ENCODE measurements at regions not wholly inside any gene's neighbourhood (a gene's known extent, or its start where the extent isn't known, plus 50 kb on each side); places are given as distances from the start of the nearest gene placed in this dataset.
"Not testable (repeated sequence)": the region's sequence is repeated elsewhere in the genome, so short reads cannot be mapped to it uniquely, and the experiment has no call there.

DNA sequence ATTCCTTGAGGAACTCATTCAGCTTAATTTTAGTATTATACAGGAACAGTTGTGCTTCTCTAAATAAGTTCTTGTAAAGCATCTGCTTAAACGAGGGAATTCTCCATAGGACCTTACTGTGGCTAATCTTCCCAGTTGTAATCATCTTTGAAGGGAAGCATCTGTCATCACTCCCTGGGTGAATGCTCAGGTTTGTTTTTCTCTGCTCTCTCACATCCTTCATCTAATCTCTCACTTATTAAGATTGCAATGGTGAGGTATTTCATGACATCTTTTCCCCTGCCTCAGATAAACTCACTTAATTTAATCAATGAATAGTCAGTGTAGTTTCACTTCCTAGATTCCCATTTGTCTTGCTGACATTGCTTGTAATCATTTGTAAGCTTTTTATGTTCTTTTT, 121.8 kb upstream of the ADAMTS3 start:
- H3K9ac ChIP-seq (ENCODE audit: low read length), result no peak overlapping the region
- H3K4me1 ChIP-seq (ENCODE audit: control insufficient read depth, insufficient read depth, low read length), result no peaks in the 10 kb centered on the region; the same call in 1 of the 2 replicates
- H3K9me3 ChIP-seq (ENCODE audit: control insufficient read depth, insufficient read depth, low read depth, low read length), result no peaks in the 10 kb centered on the region
- H3K36me3 ChIP-seq (ENCODE audit: control insufficient read depth, insufficient read depth, low read length), result no peaks in the 10 kb centered on the region
- no peak overlapping the region for H3K27ac ChIP-seq (ENCODE audit: low read depth, low read length)
- no peaks in the 10 kb centered on the region for H3K27me3 ChIP-seq (ENCODE audit: control insufficient read depth, insufficient read depth, low read length)
- H3K4me3 ChIP-seq (ENCODE audit: low read depth, low read length), result no peak overlapping the region

DNA sequence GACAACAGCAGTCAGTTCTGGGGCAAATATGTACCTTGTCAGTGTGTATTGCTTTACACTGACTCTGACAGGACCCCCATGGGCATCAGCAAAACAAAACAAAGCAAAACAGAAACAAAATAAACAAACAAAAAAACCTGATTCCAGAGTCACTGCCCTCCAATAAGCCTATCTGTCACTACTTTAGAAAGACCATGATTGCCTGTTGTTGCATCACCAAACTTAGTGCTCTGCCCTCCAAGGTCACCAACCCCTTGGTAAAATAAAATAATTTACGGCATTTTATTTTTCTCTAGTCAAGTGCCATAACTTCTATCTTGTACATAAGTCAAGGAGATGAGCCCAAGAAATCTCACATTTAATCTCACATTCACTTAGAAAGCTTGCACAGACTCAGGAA, 120.9 kb upstream of the ADAMTS3 start:
- H3K4me1 ChIP-seq (ENCODE audit: control insufficient read depth, insufficient read depth, low read length), result no peaks in the 10 kb centered on the region; the same call in 1 of the 2 replicates
- no peaks in the 10 kb centered on the region for H3K27me3 ChIP-seq (ENCODE audit: control insufficient read depth, insufficient read depth, low read length)
- no peak overlapping the region for H3K27ac ChIP-seq (ENCODE audit: low read depth, low read length)
- H3K36me3 ChIP-seq (ENCODE audit: control insufficient read depth, insufficient read depth, low read length), result no peaks in the 10 kb centered on the region
- no peak overlapping the region for H3K9ac ChIP-seq (ENCODE audit: low read length)
- no peaks in the 10 kb centered on the region for H3K9me3 ChIP-seq (ENCODE audit: control insufficient read depth, insufficient read depth, low read depth, low read length)
- no peak overlapping the region for H3K4me3 ChIP-seq (ENCODE audit: low read depth, low read length)

DNA sequence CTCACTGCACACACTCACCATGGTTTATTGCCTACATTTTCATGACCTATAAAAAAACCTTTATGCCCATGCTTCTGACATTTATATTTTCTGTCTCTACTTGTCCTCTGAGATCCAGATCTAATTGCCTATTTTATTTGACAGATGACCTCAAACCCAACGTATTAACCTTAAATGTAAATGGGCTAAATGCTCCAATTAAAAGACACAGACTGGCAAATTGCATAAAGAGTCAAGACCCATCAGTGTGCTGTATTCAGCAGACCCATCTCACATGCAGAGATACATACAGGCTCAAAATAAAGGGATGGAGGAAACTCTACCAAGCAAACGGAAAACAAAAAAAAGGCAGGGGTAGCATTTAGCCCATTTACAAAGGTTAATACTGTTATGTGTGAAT, 117.4 kb upstream of the ADAMTS3 start:
- H3K36me3 ChIP-seq (ENCODE audit: control insufficient read depth, insufficient read depth, low read length); H3K4me3 ChIP-seq (ENCODE audit: low read depth, low read length); H3K9me3 ChIP-seq (ENCODE audit: control insufficient read depth, insufficient read depth, low read depth, low read length); H3K4me1 ChIP-seq (ENCODE audit: control insufficient read depth, insufficient read depth, low read length); H3K27me3 ChIP-seq (ENCODE audit: control insufficient read depth, insufficient read depth, low read length); H3K27ac ChIP-seq (ENCODE audit: low read depth, low read length); H3K9ac ChIP-seq (ENCODE audit: low read length): not testable (repeated sequence)

DNA sequence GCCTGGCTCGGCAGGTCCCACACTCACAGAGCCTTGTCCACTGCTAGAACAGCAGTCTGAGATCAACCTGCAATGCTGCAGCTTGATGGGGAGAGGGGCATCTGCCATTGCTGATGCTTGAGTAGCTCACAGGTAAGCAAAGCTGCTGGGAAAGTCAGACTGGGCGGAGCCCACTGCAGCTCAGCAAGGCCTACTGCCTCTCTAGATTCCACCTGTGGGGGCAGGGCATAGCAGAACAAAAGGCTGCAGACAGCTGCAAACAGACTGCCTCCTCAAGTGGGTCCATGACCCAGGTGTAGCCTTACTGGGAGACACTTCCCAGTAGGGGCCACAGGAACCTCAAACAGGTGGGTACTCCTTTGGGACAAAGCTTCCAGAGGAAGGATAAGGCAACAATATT, 110.6 kb upstream of the ADAMTS3 start:
- Histone ChIP-seq H3K4me1 (ENCODE audit: control insufficient read depth, insufficient read depth, low read length) (peaks cover 4% of the 10 kb centered on the region), H3K27ac (ENCODE audit: low read depth, low read length) (no peak overlapping the region), H3K36me3 (ENCODE audit: control insufficient read depth, insufficient read depth, low read length) (no peaks in the 10 kb centered on the region), H3K9me3 (ENCODE audit: control insufficient read depth, insufficient read depth, low read depth, low read length) (no peaks in the 10 kb centered on the region), H3K27me3 (ENCODE audit: control insufficient read depth, insufficient read depth, low read length) (no peaks in the 10 kb centered on the region), H3K9ac (ENCODE audit: low read length) (no peak overlapping the region), H3K4me3 (ENCODE audit: low read depth, low read length) (no peak overlapping the region)

- no peaks in the 10 kb centered on the region for H3K36me3 ChIP-seq (ENCODE audit: control insufficient read depth, insufficient read depth, low read length)
- H3K9me3 ChIP-seq (ENCODE audit: control insufficient read depth, insufficient read depth, low read depth, low read length), result no peaks in the 10 kb centered on the region
- H3K27ac ChIP-seq (ENCODE audit: low read depth, low read length), result no peak overlapping the region
- no peak overlapping the region for H3K4me3 ChIP-seq (ENCODE audit: low read depth, low read length)
- no peaks in the 10 kb centered on the region for H3K27me3 ChIP-seq (ENCODE audit: control insufficient read depth, insufficient read depth, low read length)
- H3K4me1 ChIP-seq (ENCODE audit: control insufficient read depth, insufficient read depth, low read length), result peaks cover 4% of the 10 kb centered on the region
- no peak overlapping the region for H3K9ac ChIP-seq (ENCODE audit: low read length)
Measured at GRCh38 chr4:72677886-72678285, 108.9 kb upstream of the ADAMTS3 start.

DNA sequence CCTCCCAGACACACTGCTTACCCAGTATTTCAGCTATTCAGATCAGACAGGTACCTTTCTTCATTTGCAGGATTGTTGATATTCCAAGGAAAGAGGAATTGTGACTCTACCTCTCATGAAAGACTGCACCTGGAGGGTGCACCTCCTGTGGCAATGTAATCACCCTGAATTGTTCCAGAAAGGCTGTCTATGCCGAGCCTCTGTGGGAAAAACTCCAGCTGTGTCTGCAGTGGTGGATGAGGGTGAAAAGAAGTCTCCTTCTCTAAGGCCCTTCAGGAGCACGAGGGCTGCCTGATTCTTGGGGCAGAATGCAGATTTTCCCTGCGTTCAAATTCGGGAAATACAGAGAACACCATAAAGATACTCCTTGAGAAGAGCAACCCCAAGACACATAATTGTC, 108.2 kb upstream of the ADAMTS3 start:
- H3K4me3 ChIP-seq (ENCODE audit: low read depth, low read length), result no peak overlapping the region
- peaks cover 4% of the 10 kb centered on the region for H3K4me1 ChIP-seq (ENCODE audit: control insufficient read depth, insufficient read depth, low read length)
- no peak overlapping the region for H3K27ac ChIP-seq (ENCODE audit: low read depth, low read length)
- no peaks in the 10 kb centered on the region for H3K9me3 ChIP-seq (ENCODE audit: control insufficient read depth, insufficient read depth, low read depth, low read length)
- no peaks in the 10 kb centered on the region for H3K27me3 ChIP-seq (ENCODE audit: control insufficient read depth, insufficient read depth, low read length)
- no peak overlapping the region for H3K9ac ChIP-seq (ENCODE audit: low read length)
- no peaks in the 10 kb centered on the region for H3K36me3 ChIP-seq (ENCODE audit: control insufficient read depth, insufficient read depth, low read length)

DNA sequence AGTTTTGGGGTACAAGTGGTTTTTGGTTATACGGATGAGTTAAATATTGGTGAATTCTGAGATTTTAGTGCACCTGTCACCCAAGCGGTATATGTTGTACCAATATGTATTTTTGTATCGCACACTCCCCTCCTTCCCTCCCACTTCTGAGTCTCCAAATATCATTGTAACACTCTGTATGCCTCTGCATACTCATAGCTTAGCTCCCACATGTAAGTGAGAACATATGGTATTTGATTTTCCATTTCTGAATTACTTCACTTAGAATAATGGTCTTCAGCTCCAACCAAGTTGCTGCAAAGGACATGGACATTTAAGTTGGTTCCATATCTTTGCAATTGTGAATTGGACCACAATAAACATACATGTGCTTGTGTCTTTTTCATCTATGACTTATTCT, 103.0 kb upstream of the ADAMTS3 start:
- Histone ChIP-seq H3K27me3 (ENCODE audit: control insufficient read depth, insufficient read depth, low read length) (no peaks in the 10 kb centered on the region), H3K27ac (ENCODE audit: low read depth, low read length) (no peak overlapping the region), H3K4me3 (ENCODE audit: low read depth, low read length) (no peak overlapping the region), H3K36me3 (ENCODE audit: control insufficient read depth, insufficient read depth, low read length) (no peaks in the 10 kb centered on the region), H3K4me1 (ENCODE audit: control insufficient read depth, insufficient read depth, low read length) (peaks cover 6% of the 10 kb centered on the region; the same call in 1 of the 2 replicates), H3K9ac (ENCODE audit: low read length) (no peak overlapping the region), H3K9me3 (ENCODE audit: control insufficient read depth, insufficient read depth, low read depth, low read length) (no peaks in the 10 kb centered on the region)

GRCh38 chr4:72670521-72670920, 101.5 kb upstream of the ADAMTS3 start:
- Histone ChIP-seq H3K27me3 (ENCODE audit: control insufficient read depth, insufficient read depth, low read length) (no peaks in the 10 kb centered on the region), H3K9ac (ENCODE audit: low read length) (no peak overlapping the region), H3K27ac (ENCODE audit: low read depth, low read length) (no peak overlapping the region), H3K9me3 (ENCODE audit: control insufficient read depth, insufficient read depth, low read depth, low read length) (no peaks in the 10 kb centered on the region), H3K4me3 (ENCODE audit: low read depth, low read length) (no peak overlapping the region), H3K4me1 (ENCODE audit: control insufficient read depth, insufficient read depth, low read length) (peaks cover 17% of the 10 kb centered on the region), H3K36me3 (ENCODE audit: control insufficient read depth, insufficient read depth, low read length) (no peaks in the 10 kb centered on the region)

GRCh38 chr4:72666910-72667309, 97.9 kb upstream of the ADAMTS3 start:
- peaks cover 29% of the 10 kb centered on the region for H3K4me1 ChIP-seq (ENCODE audit: control insufficient read depth, insufficient read depth, low read length)
- no peaks in the 10 kb centered on the region for H3K27me3 ChIP-seq (ENCODE audit: control insufficient read depth, insufficient read depth, low read length)
- no peak overlapping the region for H3K4me3 ChIP-seq (ENCODE audit: low read depth, low read length)
- H3K9me3 ChIP-seq (ENCODE audit: control insufficient read depth, insufficient read depth, low read depth, low read length), result no peaks in the 10 kb centered on the region
- no peaks in the 10 kb centered on the region for H3K36me3 ChIP-seq (ENCODE audit: control insufficient read depth, insufficient read depth, low read length)
- no peak overlapping the region for H3K27ac ChIP-seq (ENCODE audit: low read depth, low read length)
- H3K9ac ChIP-seq (ENCODE audit: low read length), result no peak overlapping the region

GRCh38 chr4:72665171-72665968, 96.3 kb upstream of the ADAMTS3 start:
- Histone ChIP-seq H3K9ac (ENCODE audit: low read length) (no peak overlapping the region), H3K9me3 (ENCODE audit: control insufficient read depth, insufficient read depth, low read depth, low read length) (no peaks in the 10 kb centered on the region), H3K27ac (ENCODE audit: low read depth, low read length) (no peak overlapping the region), H3K27me3 (ENCODE audit: control insufficient read depth, insufficient read depth, low read length) (no peaks in the 10 kb centered on the region), H3K36me3 (ENCODE audit: control insufficient read depth, insufficient read depth, low read length) (no peaks in the 10 kb centered on the region), H3K4me1 (ENCODE audit: control insufficient read depth, insufficient read depth, low read length) (peaks cover 29% of the 10 kb centered on the region), H3K4me3 (ENCODE audit: low read depth, low read length) (no peak overlapping the region)

GRCh38 chr4:72663828-72664227, 94.8 kb upstream of the ADAMTS3 start:
- no peaks in the 10 kb centered on the region for H3K36me3 ChIP-seq (ENCODE audit: control insufficient read depth, insufficient read depth, low read length)
- H3K4me3 ChIP-seq (ENCODE audit: low read depth, low read length), result no peak overlapping the region
- no peaks in the 10 kb centered on the region for H3K27me3 ChIP-seq (ENCODE audit: control insufficient read depth, insufficient read depth, low read length)
- peaks cover 29% of the 10 kb centered on the region for H3K4me1 ChIP-seq (ENCODE audit: control insufficient read depth, insufficient read depth, low read length)
- H3K27ac ChIP-seq (ENCODE audit: low read depth, low read length), result no peak overlapping the region
- no peak overlapping the region for H3K9ac ChIP-seq (ENCODE audit: low read length)
- H3K9me3 ChIP-seq (ENCODE audit: control insufficient read depth, insufficient read depth, low read depth, low read length), result no peaks in the 10 kb centered on the region
